ENCODE measurements at regions not wholly inside any gene's neighbourhood (a gene's known extent, or its start where the extent isn't known, plus 50 kb on each side); places are given as distances from the start of the nearest gene placed in this dataset.

GRCh38 chr2:129293326-129293725 lies 686.1 kb upstream of the RAB6C start:
- TF ChIP-seq CTCF (IDR thresholded peaks at IDR 0.05) (no peak), POLR2A (IDR thresholded peaks at IDR 0.05) (no peak)

Data from testis (tissue), 2 donors.